RPMI8226 (cell line): ENCODE measurements at regions not wholly inside any gene's neighbourhood (a gene's known extent, or its start where the extent isn't known, plus 50 kb on each side); places are given as distances from the start of the nearest gene placed in this dataset.

Experiments
- DNase-seq: peaks from one replicate; pipeline ENCODE4 v3.0.0-alpha.2; 2015

GRCh38 chr22:20654343-20655208, 119.3 kb upstream of the SERPIND1 start:
- peak; percentile 6 for DNase-seq

- no peak for DNase-seq
These were observed 118.3 kb upstream of the SERPIND1 start for GRCh38 chr22:20655623-20656022.

GRCh38 chr22:20656516-20656901, 117.4 kb upstream of the SERPIND1 start:
- DNase-seq: no peak

- no peak for DNase-seq
These were observed 116.7 kb upstream of the SERPIND1 start for GRCh38 chr22:20656902-20657836.
